OCI-LY7 (cell line): ENCODE measurements at regions not wholly inside any gene's neighbourhood (a gene's known extent, or its start where the extent isn't known, plus 50 kb on each side); places are given as distances from the start of the nearest gene placed in this dataset.

Experiments used
- BruUV-seq: library from RNA; stranded (reverse); fragments of 400-500 nt; replicated peaks from 2 replicates; lab custom pipeline; 2021; lab: Mats Ljungman, UMichigan
- CTCF ChIA-PET: fragments of 300-600 bp; sonication (Branson Sonifier 250); formaldehyde crosslinking; loops from one replicate; lab custom pipeline; 2022; ENCODE audit warnings: antibody characterized with exemption; ENCODE audit not compliant: unreplicated experiment; lab: Charles Lee
- POLR2A ChIA-PET: fragments of 300-600 bp; sonication (Branson Sonifier 250); formaldehyde crosslinking; loops from one replicate; lab custom pipeline; 2022; ENCODE audit warnings: antibody characterized with exemption; lab: Charles Lee
- DNase-seq: peaks from one replicate; pipeline ENCODE4 v3.0.0-alpha.2; 2015; ENCODE audit warnings: low spot score
- H2AFZ ChIP-seq: fragments of 200-600 bp; sonication (generic), shearing (Covaris generic); 2 replicates; pipeline ENCODE4 v1.6.1; 2014; ENCODE audit warnings: mild to moderate bottlenecking, antibody characterized with exemption, low read length, moderate library complexity
- H3K27ac ChIP-seq: fragments of 200-600 bp; sonication (generic); 2 replicates; pipeline ENCODE4 v1.5.1; 2014; ENCODE audit warnings: mixed run types, low read depth, mild to moderate bottlenecking, moderate library complexity, low read length, inconsistent platforms; ENCODE audit not compliant: poor library complexity, severe bottlenecking
- H3K36me3 ChIP-seq: fragments of 200-600 bp; sonication (generic); 2 replicates; pipeline ENCODE4 v1.6.1; 2014; ENCODE audit warnings: mild to moderate bottlenecking, antibody characterized with exemption, low read length, moderate library complexity, mixed read lengths; ENCODE audit not compliant: insufficient read depth
- H3K4me1 ChIP-seq: fragments of 200-600 bp; sonication (generic); 2 replicates; pipeline ENCODE4 v1.5.1; 2014; ENCODE audit warnings: mild to moderate bottlenecking, low read length; ENCODE audit not compliant: insufficient read depth, poor library complexity, severe bottlenecking
- H3K4me2 ChIP-seq: fragments of 200-600 bp; sonication (generic); 2 replicates; pipeline ENCODE4 v1.6.1; 2014; ENCODE audit warnings: mild to moderate bottlenecking, low read length
- H3K4me3 ChIP-seq: fragments of 200-600 bp; sonication (generic); 2 replicates; pipeline ENCODE4 v1.5.1; 2014; ENCODE audit warnings: mild to moderate bottlenecking, low read depth, low read length; ENCODE audit not compliant: poor library complexity, severe bottlenecking
- H3K79me2 ChIP-seq: fragments of 200-600 bp; sonication (generic); 2 replicates; pipeline ENCODE4 v1.6.1; 2016; ENCODE audit warnings: low read depth, mild to moderate bottlenecking, low read length, moderate library complexity, mixed read lengths; ENCODE audit not compliant: insufficient read depth
- H3K9me2 ChIP-seq: fragments of 200-600 bp; sonication (generic); 2 replicates; pipeline ENCODE4 v1.6.1; 2016; ENCODE audit warnings: mild to moderate bottlenecking, low read length, mixed read lengths; ENCODE audit not compliant: insufficient read depth
- H3K9me3 ChIP-seq: fragments of 200-600 bp; sonication (generic); 2 replicates; pipeline ENCODE4 v1.6.1; 2014; ENCODE audit warnings: mild to moderate bottlenecking, mixed run types, low read length, mixed read lengths
- H4K20me1 ChIP-seq: fragments of 200-600 bp; sonication (generic); 2 replicates; pipeline ENCODE4 v1.6.1; 2014; ENCODE audit warnings: mild to moderate bottlenecking, antibody characterized with exemption, low read length, moderate library complexity, mixed read lengths; ENCODE audit not compliant: insufficient read depth
- CTCF ChIP-seq: fragments of 200-600 bp; sonication (generic); conservative IDR thresholded peaks from 2 replicates; pipeline ENCODE4 v1.5.1; 2014; ENCODE audit warnings: mild to moderate bottlenecking, antibody characterized with exemption, low read length, moderate library complexity, mixed read lengths
- EZH2phosphoT487 ChIP-seq: fragments of 200-600 bp; sonication (generic); IDR thresholded peaks from 2 replicates; pipeline ENCODE4 v1.6.1; 2018; ENCODE audit warnings: low read depth, borderline replicate concordance, mild to moderate bottlenecking, mixed run types, antibody characterized with exemption, low read length, moderate library complexity, mixed read lengths
- intact Hi-C: fragments of 100-400 bp; cut with micrococcal nuclease; formaldehyde crosslinking; loops from one replicate; pipeline ENCODE4 v1.10.0; 2022; ENCODE audit not compliant: unreplicated experiment

- Histone ChIP-seq H2AFZ (no peak overlapping the region), H3K36me3 (no peaks in the 10 kb centered on the region), H3K4me1 (no peaks in the 10 kb centered on the region), H3K79me2 (no peaks in the 10 kb centered on the region), H3K9me2 (0 out of 2 replicates have a peak, but pooled peaks cover 5% of the 10 kb centered on the region), H3K4me3 (no peak overlapping the region), H4K20me1 (no peaks in the 10 kb centered on the region), H3K4me2 (no peak overlapping the region), H3K27ac (no peak overlapping the region), H3K9me3 (0 out of 2 replicates have a peak, but pooled peaks cover 9% of the 10 kb centered on the region)
- no peak for DNase-seq
- no TSS peak for BruUV-seq
- CTCF ChIA-PET: no interaction called here
- no peak for TF ChIP-seq EZH2phosphoT487
- no peak for TF ChIP-seq CTCF
- POLR2A ChIA-PET: no interaction called here
- intact Hi-C loops: no loop called here
Observed at GRCh38 chr4:75154994-75155393, 222.1 kb downstream of the PARM1 start.

DNA sequence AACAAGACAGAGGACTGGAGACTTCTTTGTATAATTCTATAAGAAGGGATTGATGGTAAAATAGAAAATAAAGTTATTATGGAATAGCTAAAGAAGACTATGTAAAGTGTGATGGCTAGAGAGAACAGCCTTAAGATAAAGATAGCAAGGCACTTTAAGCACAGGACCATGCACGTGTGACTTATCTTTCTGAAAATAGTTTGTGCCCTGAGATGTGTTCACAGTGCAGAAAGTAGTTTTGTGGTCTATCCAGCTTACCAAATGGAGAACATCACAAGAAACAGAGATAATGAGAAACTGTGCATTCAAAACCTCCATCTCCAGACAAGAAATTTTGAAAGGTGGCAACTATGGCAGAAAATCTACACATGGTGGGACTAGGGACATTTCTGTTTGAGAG lies 213.3 kb downstream of the PARM1 start:
- Histone ChIP-seq H3K4me3 (no peak overlapping the region), H2AFZ (no peak overlapping the region), H3K36me3 (no peaks in the 10 kb centered on the region), H3K79me2 (no peaks in the 10 kb centered on the region), H3K9me3 (no peaks in the 10 kb centered on the region), H4K20me1 (no peaks in the 10 kb centered on the region), H3K4me2 (no peak overlapping the region), H3K27ac (no peak overlapping the region), H3K4me1 (no peaks in the 10 kb centered on the region), H3K9me2 (no peaks in the 10 kb centered on the region)
- POLR2A ChIA-PET: interaction anchor here (1.1 kb wide), 1 partner anchor 10 kb away, joined by 5 read pairs; no protein-coding TSS in a partner anchor
- CTCF ChIA-PET: no interaction called here
- intact Hi-C loops: no loop called here
- no TSS peak for BruUV-seq
- TF ChIP-seq EZH2phosphoT487 (no peak), CTCF (no peak)
- DNase-seq: no peak

- ChIA-PET CTCF (no interaction called here), POLR2A (no interaction called here)
- Histone ChIP-seq H3K36me3 (no peaks in the 10 kb centered on the region), H3K9me3 (no peaks in the 10 kb centered on the region), H2AFZ (no peak overlapping the region), H4K20me1 (no peaks in the 10 kb centered on the region), H3K4me1 (no peaks in the 10 kb centered on the region), H3K79me2 (no peaks in the 10 kb centered on the region), H3K4me2 (no peak overlapping the region), H3K4me3 (no peak overlapping the region), H3K27ac (no peak overlapping the region), H3K9me2 (no peaks in the 10 kb centered on the region)
- intact Hi-C loops: no loop called here
- DNase-seq: no peak
- TF ChIP-seq CTCF (no peak), EZH2phosphoT487 (no peak)
- no TSS peak for BruUV-seq
Observed at GRCh38 chr4:75144475-75144874, 211.6 kb downstream of the PARM1 start.
